ENCODE measurements at regions not wholly inside any gene's neighbourhood (a gene's known extent, or its start where the extent isn't known, plus 50 kb on each side); places are given as distances from the start of the nearest gene placed in this dataset.

DNA sequence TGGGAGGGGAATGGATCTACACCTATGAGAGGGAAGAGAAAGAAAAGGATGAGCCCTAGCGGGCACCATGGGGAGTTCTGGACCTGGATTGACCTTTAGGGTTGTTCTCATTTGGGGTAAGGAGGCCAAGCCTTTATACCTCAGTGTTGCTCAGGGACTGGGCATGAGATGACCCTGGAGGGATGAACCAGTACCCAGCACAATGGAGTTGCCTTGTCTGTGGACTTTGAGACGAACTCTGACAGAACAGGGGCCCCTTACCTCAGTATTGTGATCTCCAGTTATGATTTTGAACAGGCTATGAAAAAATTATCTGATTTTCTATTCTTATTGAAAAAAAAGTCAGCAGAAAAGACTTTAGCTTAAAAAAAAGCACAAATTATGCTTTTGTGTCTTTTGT, 88.6 kb downstream of the FOXA2 start:
- CTCF ChIA-PET: no interaction called here
- H3K27me3 Mint-ChIP-seq: no peaks in the 10 kb centered on the region
- DNase-seq: no peak
- no peaks in the 10 kb centered on the region for H3K36me3 Mint-ChIP-seq
- no peaks in the 10 kb centered on the region for H3K4me1 Mint-ChIP-seq
- H3K4me3 Mint-ChIP-seq: no peak overlapping the region
- no peak overlapping the region for H3K27ac Mint-ChIP-seq
- H3K9me3 Mint-ChIP-seq: peaks cover 5% of the 10 kb centered on the region

DNA sequence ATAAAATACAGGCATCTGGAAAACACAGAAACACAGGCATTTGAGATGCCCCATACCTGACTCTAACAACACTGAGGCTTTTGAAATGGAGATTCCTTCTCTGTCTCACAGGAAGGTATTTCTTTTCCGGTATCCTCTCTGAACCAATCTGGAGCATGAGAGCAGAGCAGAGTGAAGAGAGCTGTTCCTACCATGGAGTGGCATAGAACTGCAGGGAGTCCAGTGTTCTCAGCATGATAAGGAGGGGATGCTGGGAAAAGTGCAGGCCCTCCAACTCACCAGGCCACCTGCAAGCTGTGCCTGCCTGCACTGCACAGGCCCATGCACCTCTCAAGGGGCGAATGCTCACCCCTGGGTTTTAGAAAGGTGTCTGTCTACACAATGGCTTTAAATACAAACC, 89.2 kb downstream of the FOXA2 start:
- H3K36me3 Mint-ChIP-seq: no peaks in the 10 kb centered on the region
- H3K27me3 Mint-ChIP-seq: no peaks in the 10 kb centered on the region
- no peak overlapping the region for H3K4me3 Mint-ChIP-seq
- no peak for DNase-seq
- CTCF ChIA-PET: no interaction called here
- H3K27ac Mint-ChIP-seq: no peak overlapping the region
- peaks cover 5% of the 10 kb centered on the region for H3K9me3 Mint-ChIP-seq
- H3K4me1 Mint-ChIP-seq: no peaks in the 10 kb centered on the region

DNA sequence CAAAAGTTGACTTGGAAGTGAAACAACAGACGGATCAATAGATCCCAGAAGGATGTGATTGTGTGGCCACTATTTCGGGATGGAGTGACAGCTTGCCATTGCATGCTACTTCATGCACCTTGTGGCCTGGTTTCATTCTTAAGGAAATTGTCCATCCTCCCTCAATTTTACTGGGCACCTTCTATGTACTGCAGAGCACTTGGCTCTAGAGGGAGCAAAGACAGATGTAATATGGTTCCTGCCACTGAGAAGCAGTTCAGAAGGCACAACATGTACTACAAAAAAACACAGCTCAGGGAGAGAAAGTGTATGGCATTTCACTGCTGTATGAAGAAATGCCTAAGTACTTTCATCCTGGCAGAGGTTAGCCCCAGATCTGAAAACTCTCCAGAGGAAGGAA, 91.9 kb downstream of the FOXA2 start:
- Mint-ChIP-seq H3K27me3 (no peaks in the 10 kb centered on the region), H3K27ac (no peak overlapping the region), H3K4me1 (no peaks in the 10 kb centered on the region), H3K9me3 (peaks cover 3% of the 10 kb centered on the region), H3K4me3 (no peak overlapping the region), H3K36me3 (no peaks in the 10 kb centered on the region)
- no peak for DNase-seq
- CTCF ChIA-PET: no interaction called here

DNA sequence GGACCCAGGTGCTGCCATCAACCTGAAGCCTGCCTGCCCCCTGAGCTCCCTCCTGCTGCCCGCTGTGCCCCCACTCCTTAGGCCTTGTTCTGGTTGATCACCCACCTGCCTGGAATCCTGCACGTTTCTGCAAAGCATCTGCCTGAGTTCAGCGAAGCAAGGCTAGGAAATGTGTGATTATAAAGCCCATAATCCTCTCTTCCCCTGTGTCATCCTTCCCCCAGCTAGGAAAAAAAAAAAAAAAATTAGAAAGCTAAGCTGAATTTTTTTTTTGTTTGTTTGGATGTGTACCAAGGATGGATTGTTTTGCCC, 93.2 kb downstream of the FOXA2 start:
- H3K27me3 Mint-ChIP-seq: no peaks in the 10 kb centered on the region
- H3K36me3 Mint-ChIP-seq: no peaks in the 10 kb centered on the region
- no peak overlapping the region for H3K27ac Mint-ChIP-seq
- H3K4me1 Mint-ChIP-seq: no peaks in the 10 kb centered on the region
- no peak for DNase-seq
- CTCF ChIA-PET: no interaction called here
- no peak overlapping the region for H3K4me3 Mint-ChIP-seq
- peaks cover 3% of the 10 kb centered on the region for H3K9me3 Mint-ChIP-seq

DNA sequence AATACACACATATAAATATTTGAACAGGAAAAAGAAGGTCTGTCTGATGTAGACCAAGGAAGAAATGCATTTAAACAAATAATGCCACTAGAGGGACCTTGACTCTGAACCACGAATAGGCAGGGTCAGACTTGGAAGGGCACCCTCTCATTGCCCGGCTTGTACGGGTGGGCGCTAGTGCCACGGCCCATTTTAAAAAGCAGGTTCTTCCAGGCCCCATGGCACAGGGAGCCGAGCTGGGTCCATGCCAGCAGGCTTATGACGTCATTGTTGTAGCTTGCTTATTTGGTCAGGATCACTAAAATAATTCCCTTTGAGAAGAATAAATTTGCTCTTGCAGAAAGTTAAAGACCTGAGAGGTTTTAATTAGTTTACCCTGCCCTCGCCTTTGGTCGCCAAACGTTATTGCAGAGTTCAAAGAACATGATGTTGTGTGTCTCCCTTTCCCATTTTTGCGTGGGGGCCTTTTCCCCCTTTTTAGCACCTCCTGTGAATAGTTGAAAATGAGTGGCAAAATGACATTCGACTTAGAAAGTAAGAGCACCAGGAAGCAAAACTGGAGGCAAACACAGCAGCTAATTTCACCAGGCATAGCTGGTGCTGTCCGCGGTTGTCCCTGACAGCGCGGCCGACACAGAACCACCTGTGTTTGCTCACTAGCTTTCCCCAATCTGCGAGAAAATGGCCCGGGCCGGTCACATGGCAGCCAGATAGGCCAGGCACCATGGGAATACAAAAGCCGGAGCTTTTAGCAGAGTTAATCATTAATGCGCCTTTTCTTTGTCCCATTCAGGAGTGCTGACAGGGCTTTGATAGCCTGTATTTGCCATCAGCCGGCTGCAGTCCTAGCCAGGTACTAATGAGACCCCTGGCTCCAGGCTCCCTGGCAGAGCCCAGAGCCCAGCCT, 93.8 kb downstream of the FOXA2 start:
- no peaks in the 10 kb centered on the region for H3K36me3 Mint-ChIP-seq
- CTCF ChIA-PET: no interaction called here
- DNase-seq: no peak
- H3K27ac Mint-ChIP-seq: no peak overlapping the region
- no peaks in the 10 kb centered on the region for H3K27me3 Mint-ChIP-seq
- H3K9me3 Mint-ChIP-seq: peaks cover 3% of the 10 kb centered on the region
- no peak overlapping the region for H3K4me3 Mint-ChIP-seq
- H3K4me1 Mint-ChIP-seq: no peaks in the 10 kb centered on the region

DNA sequence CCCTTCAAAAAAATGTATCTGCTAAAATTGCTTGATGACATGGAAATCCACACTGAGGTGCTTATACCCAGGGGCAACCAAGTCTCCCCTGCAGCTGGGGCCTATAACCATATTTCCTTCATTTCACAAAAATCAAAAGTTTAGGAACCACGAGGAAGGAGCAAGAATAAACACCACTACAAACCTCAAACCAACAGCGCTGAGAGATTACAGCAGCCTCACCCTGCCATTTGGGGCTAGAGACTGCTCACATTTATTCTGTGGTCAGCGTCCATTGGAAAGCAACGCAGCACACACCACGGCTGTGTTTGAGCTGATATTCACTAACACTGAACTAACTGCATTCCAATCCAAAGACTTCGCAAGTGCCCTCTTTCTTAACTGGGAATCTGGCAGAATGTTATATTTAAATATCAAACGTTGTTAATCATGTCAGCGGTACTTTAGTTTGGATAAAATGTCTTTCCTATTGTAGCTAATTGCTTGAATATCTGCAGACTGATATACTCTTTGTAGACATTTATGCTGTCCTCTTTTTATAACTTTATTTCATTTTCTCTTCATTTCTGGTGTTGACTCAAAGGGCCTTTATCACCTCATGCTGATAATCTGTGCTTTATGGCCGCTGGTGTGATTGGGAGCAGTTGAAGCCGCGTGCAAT, 94.6 kb downstream of the FOXA2 start:
- Mint-ChIP-seq H3K4me1 (no peaks in the 10 kb centered on the region), H3K27me3 (no peaks in the 10 kb centered on the region), H3K9me3 (peaks cover 3% of the 10 kb centered on the region), H3K27ac (no peak overlapping the region), H3K36me3 (no peaks in the 10 kb centered on the region), H3K4me3 (no peak overlapping the region)
- CTCF ChIA-PET: no interaction called here
- DNase-seq: no peak

DNA sequence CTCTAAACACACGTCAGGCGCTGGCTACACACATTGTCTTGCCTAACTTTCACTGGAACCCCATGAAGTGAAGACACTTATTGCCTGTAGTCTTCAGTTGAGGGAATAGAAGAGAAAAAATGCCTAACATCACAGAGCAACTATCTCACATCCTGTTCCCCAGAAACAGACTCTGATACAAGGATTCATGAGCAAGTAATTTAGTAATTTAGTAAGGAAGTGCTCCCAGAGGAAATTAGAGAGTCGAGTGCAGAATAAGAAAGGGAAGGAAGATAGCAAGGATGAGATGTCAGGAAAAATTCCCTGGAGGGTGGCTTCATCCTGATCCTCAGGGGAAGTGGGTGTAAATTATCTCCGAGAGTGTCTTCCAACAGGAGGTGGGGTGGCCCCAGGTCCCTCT, 104.0 kb downstream of the FOXA2 start:
- H3K4me3 Mint-ChIP-seq: no peak overlapping the region
- no peaks in the 10 kb centered on the region for H3K27me3 Mint-ChIP-seq
- CTCF ChIA-PET: no interaction called here
- DNase-seq: no peak
- H3K27ac Mint-ChIP-seq: no peak overlapping the region
- no peaks in the 10 kb centered on the region for H3K4me1 Mint-ChIP-seq
- peaks cover 2% of the 10 kb centered on the region for H3K9me3 Mint-ChIP-seq
- no peaks in the 10 kb centered on the region for H3K36me3 Mint-ChIP-seq

DNA sequence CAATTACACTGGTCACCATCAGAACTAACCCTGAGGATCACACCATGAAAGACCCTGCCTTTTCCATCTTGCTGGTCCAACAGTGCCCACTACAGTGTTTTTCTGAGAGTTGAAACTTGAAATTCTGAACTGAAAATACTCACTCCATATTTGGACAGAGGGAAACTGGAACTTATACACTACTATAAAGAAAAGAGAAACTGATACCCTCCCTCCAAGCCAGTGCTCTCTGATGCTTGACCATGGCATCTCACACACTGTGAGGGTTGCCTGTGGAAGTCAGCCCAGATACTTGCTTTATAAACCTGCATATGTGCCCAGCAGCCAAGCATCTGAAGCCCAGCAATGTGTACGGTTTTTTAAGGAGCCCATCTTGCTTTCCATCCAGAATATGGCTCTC, 108.7 kb downstream of the FOXA2 start:
- Mint-ChIP-seq H3K27ac (no peak overlapping the region), H3K27me3 (no peaks in the 10 kb centered on the region), H3K4me3 (no peak overlapping the region)

DNA sequence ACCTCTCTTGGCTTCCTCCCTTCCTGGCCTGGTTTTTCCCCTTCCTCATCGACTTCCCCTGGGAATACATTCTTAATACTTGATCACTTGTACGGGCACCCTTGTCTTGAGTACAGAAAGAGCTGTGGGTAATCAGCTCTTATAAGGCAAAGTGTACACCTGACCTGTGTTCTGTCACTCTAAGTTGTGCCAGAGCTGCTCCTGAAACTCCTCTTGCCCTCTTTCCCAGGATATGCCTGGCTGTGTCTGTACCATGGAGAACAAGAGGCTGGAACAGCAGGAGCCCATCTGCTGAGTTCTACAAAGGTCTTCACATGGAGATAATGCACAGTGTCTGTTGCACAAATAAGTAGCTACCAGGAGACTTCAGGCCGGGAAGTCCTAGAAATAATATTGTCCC, 110.1 kb downstream of the FOXA2 start:
- CTCF ChIA-PET: no interaction called here
- no peaks in the 10 kb centered on the region for H3K36me3 Mint-ChIP-seq
- no peak for DNase-seq
- H3K27me3 Mint-ChIP-seq: no peaks in the 10 kb centered on the region
- no peak overlapping the region for H3K27ac Mint-ChIP-seq
- H3K4me3 Mint-ChIP-seq: no peak overlapping the region
- no peaks in the 10 kb centered on the region for H3K4me1 Mint-ChIP-seq
- peaks cover 11% of the 10 kb centered on the region for H3K9me3 Mint-ChIP-seq

More for the DNA sequence above, 108.7 kb downstream of the FOXA2 start:
- Mint-ChIP-seq H3K4me1 (no peaks in the 10 kb centered on the region), H3K36me3 (no peaks in the 10 kb centered on the region), H3K9me3 (peaks cover 11% of the 10 kb centered on the region)
- CTCF ChIA-PET: no interaction called here
- DNase-seq: no peak

DNA sequence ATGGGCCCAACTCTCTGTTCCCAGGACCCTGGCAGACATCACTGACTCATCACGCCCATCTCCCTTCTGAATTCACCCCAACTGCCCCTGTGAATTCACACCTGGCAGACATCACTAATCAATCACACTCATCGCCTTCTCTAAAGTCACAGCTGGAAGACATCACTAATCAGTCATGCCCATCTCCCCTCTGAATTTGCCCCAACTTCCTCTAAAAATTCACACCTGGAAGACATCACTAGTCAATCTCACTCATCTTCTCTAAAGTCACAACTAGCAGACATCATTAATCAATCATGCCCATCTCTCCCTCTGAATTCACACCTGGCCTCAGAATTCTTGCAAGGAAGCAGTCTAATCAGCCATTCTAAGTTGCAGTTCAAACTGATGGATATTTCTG, 111.1 kb downstream of the FOXA2 start:
- Mint-ChIP-seq H3K27ac (no peak overlapping the region), H3K9me3 (peaks cover 11% of the 10 kb centered on the region)

DNA sequence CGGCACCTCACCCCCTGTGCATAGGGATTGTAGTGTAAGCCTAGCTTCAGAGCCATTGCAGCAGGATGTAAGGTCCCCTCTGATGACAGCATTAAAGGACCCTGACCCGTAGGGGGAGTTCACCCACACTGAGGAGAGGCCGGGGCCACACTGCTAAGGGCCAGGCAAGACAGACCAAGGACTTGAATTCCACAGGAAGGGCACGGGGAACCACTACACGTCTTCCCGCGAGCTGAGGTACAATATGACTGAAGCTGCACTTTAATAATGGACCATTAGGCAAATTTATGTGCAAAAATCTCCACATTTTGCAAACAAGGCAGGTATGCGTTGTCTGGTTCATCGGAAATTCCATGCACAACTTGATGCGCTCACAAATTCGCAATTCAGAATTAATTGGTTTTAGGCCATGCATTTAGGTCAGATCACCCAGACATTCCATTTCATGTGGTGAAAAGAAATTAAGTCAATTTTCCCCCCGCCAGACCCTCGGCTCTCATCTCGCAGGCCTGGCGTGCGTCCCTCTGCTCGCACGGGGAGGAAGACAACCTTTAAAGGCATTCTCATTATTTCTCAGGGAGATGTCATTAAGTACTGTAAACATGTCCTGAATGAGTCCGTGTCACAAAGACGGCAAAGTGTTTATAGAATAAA, 111.8 kb downstream of the FOXA2 start:
- H3K9me3 Mint-ChIP-seq: peaks cover 11% of the 10 kb centered on the region
- no peak for DNase-seq
- no peak overlapping the region for H3K27ac Mint-ChIP-seq
- CTCF ChIA-PET: no interaction called here
- no peaks in the 10 kb centered on the region for H3K4me1 Mint-ChIP-seq
- H3K4me3 Mint-ChIP-seq: no peak overlapping the region
- no peaks in the 10 kb centered on the region for H3K27me3 Mint-ChIP-seq
- H3K36me3 Mint-ChIP-seq: no peaks in the 10 kb centered on the region

More for the DNA sequence above, 111.1 kb downstream of the FOXA2 start:
- Mint-ChIP-seq H3K4me3 (no peak overlapping the region), H3K4me1 (no peaks in the 10 kb centered on the region), H3K36me3 (no peaks in the 10 kb centered on the region), H3K27me3 (no peaks in the 10 kb centered on the region)
- no peak for DNase-seq
- CTCF ChIA-PET: no interaction called here

DNA sequence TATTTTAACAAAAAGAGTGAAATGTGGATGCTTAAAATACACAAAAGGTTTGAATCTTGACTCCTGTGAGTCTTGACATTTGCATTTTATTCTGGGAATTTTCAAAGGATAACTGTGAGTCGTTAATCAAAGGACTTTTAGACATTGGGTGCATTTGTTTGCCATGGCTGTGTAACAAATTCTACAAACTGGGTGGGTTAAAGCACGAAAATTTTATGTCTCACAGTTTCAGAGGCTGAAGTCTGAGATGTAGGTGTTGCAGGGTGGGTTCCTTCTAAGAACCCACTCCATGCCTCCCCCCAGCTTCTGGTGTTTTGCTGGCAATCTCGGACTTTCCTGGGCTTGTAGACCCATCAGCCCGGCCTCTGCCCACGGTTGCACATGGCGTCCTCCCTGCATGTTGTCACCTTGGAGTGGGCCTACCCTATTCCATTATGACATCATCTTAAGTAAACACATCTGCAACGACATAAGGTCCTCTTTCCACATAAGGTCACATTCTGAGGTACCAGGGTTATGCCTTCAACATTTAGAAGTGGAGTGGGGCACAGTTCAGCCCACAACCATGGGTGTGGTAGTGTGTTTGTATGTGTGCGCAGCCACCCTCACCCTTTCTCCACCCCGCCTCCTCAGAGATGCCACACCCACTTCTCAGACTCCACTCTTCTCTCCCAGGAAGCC, 113.1 kb downstream of the FOXA2 start:
- no peak for DNase-seq
- H3K36me3 Mint-ChIP-seq: no peaks in the 10 kb centered on the region
- H3K4me1 Mint-ChIP-seq: no peaks in the 10 kb centered on the region
- no peak overlapping the region for H3K4me3 Mint-ChIP-seq
- CTCF ChIA-PET: no interaction called here
- no peaks in the 10 kb centered on the region for H3K27me3 Mint-ChIP-seq
- H3K9me3 Mint-ChIP-seq: peaks cover 11% of the 10 kb centered on the region
- H3K27ac Mint-ChIP-seq: no peak overlapping the region

DNA sequence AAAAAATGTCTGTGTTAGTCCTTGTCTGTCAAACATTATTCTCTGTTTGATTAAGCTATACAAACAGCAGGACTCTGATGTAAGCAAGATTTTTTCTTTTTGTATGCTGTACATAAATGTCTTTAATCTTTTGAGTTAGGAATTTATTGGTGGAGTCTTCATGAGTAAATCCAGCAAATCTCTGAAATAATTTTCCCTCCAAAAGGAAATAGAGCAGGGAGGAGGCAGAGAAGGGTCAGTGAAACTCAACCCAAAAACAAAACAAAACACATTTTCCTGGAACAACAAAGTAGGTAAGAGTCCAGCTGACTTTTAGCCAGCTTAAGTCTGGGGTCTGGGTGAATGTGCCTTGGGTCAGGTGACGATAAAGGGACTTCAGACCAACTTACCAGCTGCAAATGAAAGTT, 113.7 kb downstream of the FOXA2 start:
- no peak overlapping the region for H3K27ac Mint-ChIP-seq
- no peak for DNase-seq
- peaks cover 11% of the 10 kb centered on the region for H3K9me3 Mint-ChIP-seq
- no peaks in the 10 kb centered on the region for H3K4me1 Mint-ChIP-seq
- CTCF ChIA-PET: no interaction called here
- no peak overlapping the region for H3K4me3 Mint-ChIP-seq
- no peaks in the 10 kb centered on the region for H3K36me3 Mint-ChIP-seq
- H3K27me3 Mint-ChIP-seq: no peaks in the 10 kb centered on the region

DNA sequence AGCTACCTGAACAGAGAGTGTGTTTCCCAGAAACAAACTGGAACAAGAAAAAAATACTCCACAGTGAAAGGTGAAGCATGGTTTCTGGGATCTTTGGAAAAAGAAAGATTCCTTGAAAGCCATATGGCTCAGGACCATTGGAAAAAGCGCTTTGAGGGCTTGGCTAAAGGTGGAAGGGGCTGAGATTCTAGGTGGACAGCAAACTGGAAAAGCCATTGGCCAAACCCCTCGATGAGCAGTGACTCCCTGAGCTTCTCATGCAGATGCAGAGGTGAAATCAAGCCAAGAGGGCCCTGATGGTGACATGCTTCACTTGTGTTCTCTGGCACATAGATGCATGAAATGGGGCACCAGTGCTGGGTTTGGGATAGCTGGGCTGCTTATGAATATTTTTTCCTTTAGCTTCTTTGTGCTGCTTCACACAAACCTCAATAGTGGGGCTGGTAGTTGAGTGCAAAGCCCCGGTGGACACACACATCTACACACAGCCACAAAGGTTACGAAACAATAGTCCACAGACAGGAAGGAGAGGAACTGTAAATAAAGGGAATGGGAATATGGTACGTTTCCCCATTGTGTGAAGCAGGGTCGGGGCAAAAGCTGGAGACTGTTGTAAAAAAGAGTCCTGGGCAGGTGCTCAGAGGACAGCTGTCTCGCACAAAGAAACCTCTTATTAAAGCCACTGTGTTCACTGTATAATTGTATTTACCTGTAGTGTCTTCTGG, 117.8 kb downstream of the FOXA2 start:
- no peaks in the 10 kb centered on the region for H3K27me3 Mint-ChIP-seq
- H3K9me3 Mint-ChIP-seq: peaks cover 2% of the 10 kb centered on the region
- H3K4me1 Mint-ChIP-seq: no peaks in the 10 kb centered on the region
- CTCF ChIA-PET: no interaction called here
- H3K36me3 Mint-ChIP-seq: no peaks in the 10 kb centered on the region
- H3K27ac Mint-ChIP-seq: no peak overlapping the region
- no peak for DNase-seq
- no peak overlapping the region for H3K4me3 Mint-ChIP-seq
